Dermis microvascular lymphatic vessel endothelial cell (primary cell): ENCODE measurements at regions not wholly inside any gene's neighbourhood (a gene's known extent, or its start where the extent isn't known, plus 50 kb on each side); places are given as distances from the start of the nearest gene placed in this dataset.

Experiments used
- DNase-seq, 2 donors: peaks; one replicate each; pipeline versions ENCODE4 v3.0.0 to v3.0.0-alpha.2; 2010; ENCODE audit warnings: low read depth in 2 of 2

DNA sequence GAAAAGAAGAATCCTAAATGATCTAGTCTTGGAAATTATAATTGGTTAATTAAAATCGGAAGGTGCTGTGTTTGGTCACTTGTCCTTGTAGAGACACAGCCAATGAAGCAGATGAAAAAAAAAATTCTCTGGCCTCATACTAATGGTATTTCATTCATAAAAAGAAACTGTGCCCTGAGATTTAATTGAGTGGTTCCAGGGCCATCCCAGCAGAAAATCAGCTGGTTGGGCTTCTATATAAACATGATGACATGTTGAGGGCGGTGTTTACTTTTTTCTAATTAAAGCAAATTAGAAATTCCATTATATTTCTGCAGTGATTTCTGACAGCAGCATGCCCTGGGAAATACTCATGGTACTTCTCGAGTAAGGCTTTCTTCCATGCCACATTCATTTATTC lies 191.9 kb upstream of the KCNJ16 start:
- no peak for DNase-seq

DNA sequence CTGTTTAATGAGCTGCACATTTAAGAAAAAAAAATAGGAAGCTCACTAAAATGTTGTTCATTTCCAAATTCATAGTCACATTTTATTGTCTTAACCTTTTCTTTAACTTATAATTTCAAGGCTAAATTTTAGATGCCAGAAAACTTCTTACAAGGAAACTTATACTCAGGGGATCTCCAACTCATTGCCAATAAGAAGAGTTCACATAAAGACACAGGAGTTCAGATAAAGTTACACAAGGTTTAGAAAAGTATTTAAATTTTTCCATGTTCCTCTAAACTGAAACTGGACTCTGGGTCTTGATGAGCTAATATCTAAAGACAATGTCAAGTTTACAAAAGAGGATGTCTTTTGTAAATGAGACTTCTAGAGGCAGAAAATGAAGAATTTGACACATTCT lies 190.7 kb upstream of the KCNJ16 start:
- no peak for DNase-seq

DNA sequence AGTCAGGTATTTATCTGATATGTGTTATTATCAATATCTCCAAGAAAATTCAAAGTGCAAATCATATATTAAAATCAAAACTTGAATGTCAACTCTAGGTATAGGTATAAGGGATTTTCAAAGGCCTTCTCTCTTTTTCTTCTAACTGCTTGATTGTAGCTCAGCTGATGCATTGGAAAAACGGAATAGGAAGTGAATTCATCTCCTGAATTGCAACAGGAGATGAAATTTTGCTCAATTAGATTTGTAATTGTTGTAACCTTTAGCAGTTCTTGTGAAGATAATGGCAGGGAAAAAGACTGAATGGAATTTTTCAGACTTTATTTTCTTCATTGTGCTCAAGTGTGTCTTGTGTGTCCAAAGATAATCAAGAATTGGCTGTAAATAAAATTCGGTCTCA lies 190.2 kb upstream of the KCNJ16 start:
- peak in 1 of 2 donors; percentile 6 for DNase-seq

DNA sequence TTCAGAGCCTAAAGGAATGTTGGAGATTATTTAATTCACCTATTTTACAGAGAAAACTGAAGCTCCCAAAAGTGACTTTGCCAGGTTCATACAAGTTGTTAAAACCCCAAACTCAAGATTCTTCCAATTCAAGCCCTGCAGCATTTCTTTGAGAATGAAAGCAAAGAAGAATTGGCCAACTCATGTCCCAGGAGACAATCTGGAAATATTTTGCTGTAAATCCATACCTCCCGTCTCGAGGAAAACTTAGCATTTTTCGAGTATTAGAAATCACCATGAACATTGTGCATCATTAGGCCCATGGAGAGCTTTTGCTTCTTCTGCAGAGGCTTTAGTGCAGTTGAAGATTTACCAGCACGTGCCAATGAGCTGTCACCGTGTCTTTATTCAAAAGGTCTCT lies 176.4 kb upstream of the KCNJ16 start:
- DNase-seq, result no peak

DNA sequence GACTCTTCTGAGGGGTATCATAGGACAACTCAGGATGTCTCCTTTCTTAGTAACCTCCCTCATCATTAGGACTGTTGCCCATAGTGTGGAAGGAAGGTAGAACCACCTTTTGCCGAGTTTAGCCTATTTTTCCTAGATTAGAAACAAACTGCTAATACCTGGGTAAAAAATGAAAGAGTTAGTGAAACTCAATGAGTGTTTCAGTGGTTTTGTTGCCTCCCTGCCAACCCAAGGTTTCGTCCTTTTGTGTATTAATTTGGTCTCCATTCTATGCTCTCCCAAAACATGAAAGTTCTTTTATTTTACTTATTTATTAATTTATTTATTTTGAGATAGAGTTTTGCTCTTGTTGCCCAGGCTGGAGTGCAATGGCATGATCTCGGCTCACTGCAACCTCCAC lies 174.9 kb upstream of the KCNJ16 start:
- DNase-seq, result no peak

DNA sequence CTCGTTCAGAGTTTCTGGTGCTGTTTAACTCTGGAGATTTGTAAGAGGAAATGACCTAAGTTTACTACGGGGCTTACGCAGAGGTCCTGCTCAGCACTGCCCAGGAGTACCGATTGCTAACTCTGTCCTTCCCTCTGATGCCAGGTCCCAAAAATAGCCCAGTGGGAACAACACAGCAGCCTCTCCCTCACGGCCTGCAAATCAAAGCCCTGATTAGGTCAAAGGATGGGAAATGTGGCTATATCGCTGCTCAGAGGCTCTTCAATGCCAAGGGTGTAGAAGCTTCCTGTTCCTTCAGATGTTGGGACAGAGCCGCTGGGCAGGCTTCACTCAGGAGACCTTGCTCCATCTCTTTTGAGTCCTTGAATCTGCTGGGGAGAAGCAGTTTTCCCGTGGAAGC lies 174.2 kb upstream of the KCNJ16 start:
- DNase-seq, result no peak

DNA sequence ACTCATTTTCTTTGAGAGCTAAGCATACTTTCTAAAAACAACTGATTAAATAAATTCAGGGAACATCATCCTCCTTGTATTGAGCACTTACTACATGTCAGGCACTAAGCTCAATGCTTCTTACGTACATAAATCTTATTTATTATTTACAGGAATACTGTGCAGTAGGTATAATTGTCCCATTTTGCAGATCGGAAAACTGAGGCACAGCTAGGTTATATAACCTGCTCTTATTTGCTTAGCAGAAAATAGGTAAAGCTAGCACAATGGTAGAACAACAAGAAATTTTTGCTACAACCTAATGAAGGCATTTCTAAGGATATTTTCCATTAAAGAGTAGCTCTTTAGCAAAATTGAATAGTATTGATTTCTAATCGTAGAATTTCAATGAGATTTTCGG lies 168.7 kb upstream of the KCNJ16 start:
- DNase-seq, result no peak

DNA sequence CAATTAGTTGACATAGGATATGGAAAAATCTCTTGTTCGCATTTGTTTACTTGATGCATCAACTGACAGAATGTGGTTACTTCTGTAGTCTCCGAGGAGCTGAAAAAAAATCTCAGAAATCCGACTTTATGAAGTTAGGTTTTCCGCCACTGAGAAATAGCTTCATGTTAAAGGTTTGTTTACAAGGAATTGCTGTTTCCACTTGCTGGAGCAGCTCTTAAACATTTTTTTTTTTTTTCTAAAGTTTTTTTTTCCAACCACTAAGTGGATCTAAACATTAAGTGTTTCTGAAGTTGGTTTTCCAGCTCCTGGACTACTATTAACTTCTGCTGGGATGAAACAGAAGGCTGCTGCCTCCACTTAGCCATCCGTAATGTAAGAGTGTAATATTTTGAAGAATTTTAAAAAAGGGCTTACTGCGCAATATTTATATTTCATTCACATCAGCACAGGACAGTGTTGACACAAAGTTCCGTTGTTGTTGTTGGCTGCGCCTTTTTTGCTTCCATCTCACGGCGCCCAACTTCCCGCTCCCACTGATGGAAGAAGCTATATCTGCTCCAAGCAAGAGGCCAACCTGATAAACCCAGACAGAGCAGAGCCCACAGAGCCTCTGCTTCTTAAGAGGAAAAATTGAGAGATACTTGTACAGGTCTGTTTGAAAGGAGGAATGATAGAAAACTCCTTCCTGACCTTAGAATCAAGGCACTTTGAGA lies 167.7 kb upstream of the KCNJ16 start:
- DNase-seq, result no peak

DNA sequence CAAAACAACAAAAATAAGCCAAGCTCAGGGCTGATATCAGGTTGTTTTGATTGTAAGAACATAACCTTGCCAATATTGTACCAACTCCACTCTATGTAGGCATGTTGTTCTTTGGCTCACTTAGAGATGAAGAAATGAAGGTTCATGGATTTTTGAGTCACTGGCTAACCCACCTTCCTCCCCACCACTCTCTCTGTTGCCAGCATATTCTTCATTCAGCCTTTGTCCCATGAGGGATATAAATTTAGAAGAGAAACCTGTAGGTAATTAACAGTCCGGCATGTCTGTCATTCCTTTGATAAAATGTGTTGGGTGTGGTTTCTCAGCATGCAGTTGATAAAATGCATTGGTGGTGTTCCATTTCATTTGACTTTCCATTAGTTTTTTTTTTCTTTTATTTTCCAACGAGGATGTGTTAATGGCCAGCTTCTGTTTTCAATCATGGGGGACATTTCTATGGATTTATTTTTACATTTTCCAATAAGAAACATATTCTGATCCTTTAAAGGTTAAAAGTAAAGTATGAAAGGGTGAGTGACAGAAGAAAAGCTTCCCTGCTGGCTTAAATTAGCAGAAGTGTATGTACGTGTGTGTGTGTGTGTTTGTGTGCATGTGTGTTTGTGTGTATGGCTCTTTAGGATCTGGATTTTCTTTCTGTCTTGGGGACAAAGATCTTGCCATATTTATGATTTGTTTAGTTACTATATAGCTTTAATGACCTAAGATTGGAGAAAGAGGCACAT lies 166.2 kb upstream of the KCNJ16 start:
- DNase-seq, result no peak

DNA sequence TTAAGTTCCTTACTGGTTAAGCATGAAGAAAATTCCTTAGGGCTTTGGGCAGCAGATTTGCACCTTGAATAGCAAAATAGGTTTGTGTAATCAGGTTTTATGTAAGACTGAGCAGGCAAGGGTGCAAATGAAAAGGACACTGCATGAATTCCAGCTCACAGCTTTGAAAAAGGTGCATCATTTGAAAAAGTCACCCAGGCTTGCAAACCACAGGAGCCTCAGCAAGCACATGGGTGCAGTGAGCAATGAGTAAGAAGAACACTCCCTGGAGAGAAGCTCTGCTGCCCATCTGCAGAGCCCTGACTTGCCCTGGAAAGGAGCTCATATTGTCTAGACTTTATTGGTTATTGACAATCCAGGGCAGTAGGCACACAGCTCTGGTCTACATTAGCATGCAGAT lies 165.6 kb upstream of the KCNJ16 start:
- DNase-seq, result no peak

DNA sequence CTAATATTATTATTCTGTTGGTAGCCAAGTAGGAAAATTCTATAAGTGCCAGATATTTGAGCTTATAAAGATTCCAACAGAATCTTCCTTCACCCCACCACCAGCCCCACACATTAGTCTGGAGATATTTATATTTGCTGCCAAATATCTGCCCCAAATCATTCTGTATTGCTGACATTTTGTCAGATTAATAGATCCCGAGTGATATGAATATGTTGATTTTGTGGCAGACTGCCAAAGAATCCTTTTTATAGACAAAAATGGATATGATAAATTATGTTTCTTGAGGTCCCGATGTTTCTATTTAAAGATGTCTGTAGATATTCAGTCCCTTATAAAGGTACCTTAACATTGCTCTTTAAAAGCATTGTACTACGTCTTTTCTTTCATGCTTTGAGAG lies 162.2 kb upstream of the KCNJ16 start:
- DNase-seq, result no peak

DNA sequence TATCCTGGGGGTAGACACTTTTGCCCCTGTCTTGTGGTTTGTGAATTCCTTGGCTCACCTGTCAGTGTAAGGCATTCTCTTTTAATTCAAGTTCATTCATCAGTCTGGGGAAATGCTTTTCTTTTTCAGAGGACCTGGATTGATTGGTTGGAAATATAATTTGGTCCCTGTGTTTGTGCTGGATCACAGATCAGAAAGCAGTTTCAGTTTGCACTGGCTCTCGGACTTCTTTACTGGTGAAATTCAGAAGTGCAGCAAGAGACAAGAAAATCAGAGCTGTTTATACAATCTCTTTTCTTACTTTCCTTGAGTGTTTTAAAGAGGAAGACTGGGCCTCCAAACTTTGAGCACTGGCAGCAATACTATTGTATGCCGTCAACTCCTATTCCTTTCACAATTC lies 161.8 kb upstream of the KCNJ16 start:
- no peak for DNase-seq

DNA sequence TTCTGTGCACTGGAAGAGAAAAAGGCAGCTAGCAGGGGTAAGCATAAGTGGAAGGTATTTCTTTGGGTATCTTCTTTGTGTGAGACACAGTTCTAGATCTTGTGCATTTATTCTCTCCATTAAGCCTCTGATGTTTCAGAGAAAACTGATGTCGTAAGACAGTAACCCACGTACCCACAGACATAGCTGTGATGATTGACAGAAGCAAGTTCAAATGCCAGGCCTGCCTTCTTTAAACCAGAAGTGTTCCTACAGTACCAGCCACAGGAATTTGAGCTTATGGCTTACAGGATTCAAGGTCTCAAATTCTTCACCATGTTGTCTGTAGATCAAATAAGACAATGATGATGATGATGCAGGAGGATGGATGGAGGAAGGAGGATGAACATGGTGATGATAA lies 161.4 kb upstream of the KCNJ16 start:
- DNase-seq, result no peak

DNA sequence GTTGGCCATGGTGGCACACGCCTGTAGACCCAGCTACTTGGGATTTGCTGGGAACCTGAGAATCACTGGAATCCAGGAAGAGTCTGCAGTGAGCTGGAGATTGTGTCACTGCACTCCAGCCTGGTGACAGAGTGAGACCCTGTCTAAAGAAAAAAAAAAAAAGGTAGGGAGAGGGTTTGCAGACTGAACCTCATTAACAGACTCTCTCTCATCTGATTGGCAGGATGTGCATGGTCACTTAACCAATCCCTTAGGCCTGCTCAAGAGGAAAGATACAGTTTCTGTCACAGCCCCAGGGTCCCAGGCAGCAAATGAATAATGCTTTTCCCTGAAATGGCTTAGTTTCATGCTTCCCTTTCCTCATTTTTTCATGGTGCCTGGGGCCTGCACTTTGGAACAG lies 160.5 kb upstream of the KCNJ16 start:
- DNase-seq, result no peak

DNA sequence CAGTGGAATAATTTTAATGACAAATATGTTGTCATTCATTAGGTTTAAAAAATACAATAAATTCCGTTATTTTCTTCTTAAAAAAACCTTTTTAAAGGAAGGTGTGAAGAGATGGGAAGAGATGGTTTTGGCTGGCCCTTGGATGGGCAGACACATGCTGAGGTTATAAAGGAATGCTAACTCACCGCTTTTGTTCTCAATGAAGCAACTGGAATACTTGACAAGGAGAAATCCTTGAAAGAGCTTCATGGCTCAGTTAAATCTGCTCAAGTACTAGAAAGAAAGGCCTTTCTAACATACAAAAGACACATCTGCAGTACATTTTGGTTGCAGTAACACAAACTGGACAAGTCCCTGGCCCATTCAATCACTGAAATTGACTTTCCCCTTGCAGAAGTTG lies 158.3 kb upstream of the KCNJ16 start:
- no peak for DNase-seq

DNA sequence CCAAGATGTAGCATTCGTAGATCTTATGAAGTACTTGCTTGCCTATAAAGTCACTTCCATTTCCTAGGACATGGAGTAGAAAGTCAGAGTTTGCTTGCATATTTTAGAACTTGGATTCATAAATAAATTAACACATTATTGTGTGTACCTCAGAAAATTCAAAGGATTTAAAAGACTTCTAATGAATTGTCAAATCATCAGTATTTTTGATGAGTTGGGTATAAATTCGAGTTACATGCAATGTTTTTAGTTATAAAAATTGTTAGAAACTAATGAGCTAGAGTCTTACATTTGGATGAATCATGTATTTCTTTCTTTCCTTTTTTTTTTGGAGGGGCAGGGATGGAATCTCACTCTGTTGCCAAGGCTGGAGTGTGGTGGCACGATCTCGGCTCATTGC lies 156.9 kb upstream of the KCNJ16 start:
- DNase-seq, result no peak

DNA sequence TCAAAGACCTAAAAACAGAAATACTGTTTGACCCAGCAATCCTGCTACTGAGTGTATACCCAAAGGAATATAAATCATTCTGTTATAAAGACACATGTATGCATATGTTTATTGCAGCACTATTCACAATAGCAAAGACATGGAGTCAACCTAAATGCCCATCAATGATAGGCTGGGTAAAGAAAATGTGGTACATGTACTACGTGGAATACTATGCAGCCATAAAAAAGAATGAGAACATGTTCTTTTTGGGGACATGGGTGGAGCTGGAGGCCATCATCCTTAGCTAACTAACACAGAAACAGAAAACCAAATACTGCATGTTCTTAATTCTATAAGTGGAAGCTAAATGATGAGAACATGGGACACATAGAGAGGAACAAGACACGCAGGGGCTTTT lies 155.2 kb upstream of the KCNJ16 start:
- no peak for DNase-seq

DNA sequence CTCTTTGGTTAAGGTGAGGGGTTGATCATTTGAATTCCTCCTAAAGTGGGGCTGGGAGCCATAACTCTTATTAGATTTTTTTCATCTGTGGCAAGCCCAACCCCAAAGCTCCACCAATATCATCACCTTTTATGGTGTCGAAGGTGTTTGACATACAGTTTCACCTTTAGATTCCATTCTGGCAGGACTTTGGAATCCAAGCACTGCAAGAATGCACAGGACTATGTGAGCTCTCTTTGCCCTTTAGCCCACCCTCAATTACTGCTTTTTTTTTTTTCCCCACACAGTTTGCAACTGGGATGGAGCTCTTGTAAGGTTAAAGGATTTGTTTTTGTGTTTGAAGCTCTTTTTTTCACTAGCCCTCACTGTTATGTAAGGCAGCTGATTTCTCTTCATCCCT lies 154.0 kb upstream of the KCNJ16 start:
- no peak for DNase-seq

DNA sequence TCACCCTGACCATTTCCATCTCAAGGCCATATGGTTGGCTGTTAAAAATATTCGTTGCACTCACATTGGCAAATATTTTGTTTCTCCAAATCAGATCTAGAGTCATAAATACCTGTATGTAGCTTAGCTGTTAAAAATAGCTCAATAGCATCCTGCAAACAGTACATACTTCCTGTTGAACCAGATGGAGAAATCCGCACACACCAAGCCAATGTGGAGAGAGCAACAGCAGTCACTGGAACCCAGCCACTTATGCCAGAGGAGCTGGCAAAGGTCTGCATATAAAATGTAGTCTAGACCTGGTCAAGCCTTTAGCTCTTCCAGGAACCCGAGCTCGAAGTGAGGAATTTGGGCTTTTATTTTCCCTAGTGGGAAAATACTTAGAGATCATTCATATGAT lies 146.4 kb upstream of the KCNJ16 start:
- peak; percentile 10 to 51 for DNase-seq

DNA sequence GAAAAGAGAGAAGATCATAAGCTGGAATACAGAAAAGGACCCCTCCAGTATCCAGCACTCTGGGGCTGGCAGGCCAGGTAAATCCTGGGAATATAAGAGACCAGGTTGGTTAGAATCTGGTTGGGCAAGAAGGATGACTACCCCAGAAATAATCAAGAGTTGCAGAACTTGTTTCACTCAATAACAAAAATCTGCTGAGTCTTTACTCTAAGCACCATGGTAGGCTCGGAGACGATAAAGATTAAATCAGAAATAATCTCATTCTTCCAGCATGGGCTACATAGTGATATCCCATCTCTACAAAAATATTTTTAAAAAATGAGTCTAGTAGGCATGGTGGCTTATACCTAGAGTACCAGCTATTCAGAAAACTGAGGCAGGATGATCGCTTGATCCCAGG lies 138.0 kb upstream of the KCNJ16 start:
- DNase-seq, result no peak

DNA sequence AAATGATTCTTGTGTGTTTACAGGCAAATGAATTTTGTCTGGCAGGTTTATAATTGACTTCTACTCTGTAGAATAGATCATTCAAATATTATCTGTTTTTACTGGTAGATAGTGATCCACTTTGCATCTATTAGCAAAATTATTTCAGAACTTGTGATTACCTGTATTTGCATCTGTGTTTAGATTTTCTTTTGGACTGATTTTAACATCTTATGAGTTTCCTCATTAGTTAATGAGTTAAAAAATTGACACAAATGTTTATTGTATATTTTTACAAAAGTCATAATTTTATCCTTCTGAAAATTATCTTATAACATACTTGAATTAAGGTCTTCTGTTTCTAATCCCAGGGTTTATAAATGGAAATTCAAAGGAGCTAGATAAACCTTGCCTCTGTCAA lies 132.0 kb upstream of the KCNJ16 start:
- no peak for DNase-seq

DNA sequence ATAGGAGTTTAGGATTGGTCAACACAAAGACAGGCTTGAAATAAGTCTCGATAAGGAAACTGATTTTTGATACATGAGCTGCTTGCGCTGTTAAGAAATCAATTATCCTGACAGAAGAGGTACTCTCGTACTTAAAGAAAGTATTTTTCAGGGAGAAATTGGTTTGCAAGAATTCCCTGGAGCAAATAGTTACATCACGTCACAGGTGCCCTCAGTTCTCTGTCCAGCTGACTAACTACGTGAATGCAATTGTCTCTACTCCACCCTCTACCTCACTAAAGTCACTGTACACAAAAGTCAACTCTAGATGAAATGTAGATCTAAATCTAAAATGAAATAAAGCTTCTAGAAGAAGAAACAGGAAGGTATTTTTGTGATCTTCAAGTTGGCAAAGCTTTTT lies 130.6 kb upstream of the KCNJ16 start:
- DNase-seq, result no peak

DNA sequence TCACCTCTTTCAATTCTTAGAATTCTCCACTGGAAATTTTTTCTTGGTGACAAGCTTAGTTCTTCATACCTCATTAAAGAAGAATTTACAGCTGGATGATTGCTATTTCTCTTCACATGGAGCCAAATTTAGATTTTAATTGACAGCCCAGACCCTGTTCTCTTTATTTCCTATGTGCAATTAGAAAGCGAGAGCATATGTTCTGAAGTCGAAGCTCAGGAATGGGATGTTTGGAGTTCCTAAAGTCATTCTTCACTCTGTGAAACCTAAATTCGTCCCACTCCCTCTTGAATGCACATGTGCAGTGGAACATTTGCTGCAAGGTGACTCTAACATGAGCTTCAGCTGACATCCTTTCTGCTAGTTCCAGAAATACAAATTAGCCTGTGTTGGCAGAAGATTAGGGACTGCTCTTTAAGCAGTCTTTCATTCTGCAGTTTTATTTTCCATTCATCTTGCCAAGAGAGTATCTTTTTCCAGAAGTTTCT lies 129.3 kb upstream of the KCNJ16 start:
- no peak for DNase-seq
